Hematopoietic multipotent progenitor cell treated with erythropoietin and hydrocortisone succinate and interleukin-3 and kit ligand, for 6 days (in vitro differentiated cells): ENCODE measurements at regions not wholly inside any gene's neighbourhood (a gene's known extent, or its start where the extent isn't known, plus 50 kb on each side); places are given as distances from the start of the nearest gene placed in this dataset.
"Not testable (repeated sequence)": the region's sequence is repeated elsewhere in the genome, so short reads cannot be mapped to it uniquely, and the experiment has no call there.

ENCODE experiments used
- DNase-seq: peaks from one replicate; pipeline ENCODE4 v3.0.0-alpha.2; 2015

DNA sequence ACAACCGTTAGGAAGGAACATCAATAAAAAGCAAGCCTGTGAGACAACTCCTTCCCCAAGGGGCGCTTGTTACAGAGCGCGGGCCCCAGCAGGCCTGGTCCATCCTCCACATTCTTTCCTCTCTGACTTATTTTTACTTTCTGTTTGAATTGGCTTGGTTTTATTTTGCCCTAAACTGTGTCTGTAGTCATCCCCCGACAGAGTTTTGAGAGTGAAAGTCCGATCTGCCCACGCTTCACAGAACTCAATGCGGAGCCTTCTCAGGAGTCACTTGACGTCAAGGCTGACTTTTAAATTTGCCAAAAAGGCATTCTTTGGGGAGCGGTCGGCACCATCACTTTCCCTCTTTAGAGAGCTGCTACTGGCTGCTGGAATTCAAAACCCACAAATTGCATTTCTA lies 150.1 kb upstream of the KLF6 start:
- DNase-seq, result no peak

DNA sequence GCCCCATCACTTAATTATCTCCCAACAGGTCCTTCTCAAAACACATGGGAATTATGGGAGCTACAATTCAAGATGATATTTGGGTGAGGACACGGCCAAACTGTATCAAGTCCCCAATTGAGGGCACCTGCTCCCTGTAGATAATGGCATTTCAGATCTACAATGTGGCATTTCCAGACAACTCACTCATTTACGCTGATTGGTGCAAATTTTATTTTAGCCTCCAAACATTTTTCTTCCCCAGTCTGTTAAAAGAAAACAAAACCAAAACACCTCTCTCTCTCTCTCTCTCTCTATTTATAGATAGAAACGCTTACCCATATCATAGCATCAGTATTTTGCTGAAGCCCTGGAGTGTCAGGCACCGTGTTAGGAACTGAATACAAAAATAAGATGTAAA lies 148.7 kb upstream of the KLF6 start:
- no peak for DNase-seq

DNA sequence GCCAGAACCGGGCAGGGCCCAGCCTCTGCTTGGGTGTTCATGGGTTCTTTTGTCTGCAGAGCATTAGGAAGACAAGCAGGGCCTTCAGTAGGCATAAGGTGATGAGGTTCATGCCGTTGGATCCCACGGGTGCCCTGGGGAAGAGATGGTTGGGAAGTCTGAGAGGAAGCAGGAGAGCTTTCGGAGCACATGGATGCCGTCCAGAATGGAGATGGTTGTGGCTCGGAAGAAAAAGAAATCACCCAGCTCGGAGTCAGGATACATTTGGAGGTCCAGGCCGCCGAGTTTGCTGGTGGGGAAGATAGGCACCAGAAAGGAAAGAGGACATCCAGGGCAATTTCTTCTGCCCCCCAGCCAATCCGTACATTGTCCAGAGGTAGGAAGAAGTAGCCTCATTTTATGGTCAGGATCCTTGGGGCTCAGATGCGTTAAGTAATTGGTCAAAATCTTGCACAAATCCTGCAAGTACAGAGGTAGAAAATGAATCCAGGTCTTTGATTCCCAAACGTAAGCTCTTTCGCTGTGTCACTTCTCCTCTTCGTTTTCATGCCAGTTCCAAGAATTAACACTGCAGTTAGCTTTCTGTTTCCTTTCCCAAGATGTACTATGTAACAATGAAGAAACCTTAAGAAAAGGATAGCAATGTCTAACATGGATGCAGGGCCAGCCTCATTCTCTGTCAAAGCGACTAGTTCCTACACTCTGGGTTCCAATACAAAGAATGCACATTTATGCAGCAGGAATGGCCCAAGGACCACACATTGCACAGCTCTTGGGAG lies 147.8 kb upstream of the KLF6 start:
- DNase-seq, result no peak

DNA sequence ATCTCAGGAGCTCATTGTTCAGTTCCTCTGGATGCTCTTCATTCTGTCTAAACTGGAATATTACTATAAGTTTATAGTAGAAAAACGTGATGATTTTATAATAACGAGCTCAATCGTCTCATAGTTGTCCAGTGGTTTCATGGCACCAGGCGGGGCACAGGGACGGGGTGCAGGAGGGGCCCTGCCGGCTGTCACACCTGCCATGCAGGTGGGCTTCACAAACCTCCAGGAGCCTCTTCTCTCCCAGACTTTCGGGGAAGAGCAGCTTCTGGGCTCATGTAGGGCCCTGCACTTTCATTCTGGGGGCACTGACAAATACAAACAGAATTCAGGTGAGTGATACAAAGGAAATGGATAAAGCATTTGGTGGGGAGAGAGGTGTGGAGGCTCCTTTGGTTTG lies 146.9 kb upstream of the KLF6 start:
- DNase-seq, result no peak

DNA sequence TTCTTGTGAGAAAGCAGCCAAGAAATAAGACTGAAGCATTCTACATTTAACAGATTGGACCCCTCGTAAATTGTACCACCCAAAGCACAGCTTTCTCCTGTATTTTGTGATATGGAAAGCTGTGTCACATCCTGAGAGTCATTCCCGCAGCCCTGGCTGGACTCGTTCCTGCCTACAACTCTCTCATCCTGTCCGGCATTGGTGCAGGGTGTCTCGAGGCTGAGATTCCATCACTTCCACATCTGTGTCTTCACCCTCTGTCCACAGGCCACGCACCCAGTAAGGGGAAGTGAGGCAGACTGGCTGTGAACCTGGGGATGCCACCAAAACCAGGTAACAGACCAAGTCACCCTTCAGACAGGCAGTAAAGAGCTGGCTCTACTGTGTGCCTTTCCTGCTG lies 146.2 kb upstream of the KLF6 start:
- no peak for DNase-seq

DNA sequence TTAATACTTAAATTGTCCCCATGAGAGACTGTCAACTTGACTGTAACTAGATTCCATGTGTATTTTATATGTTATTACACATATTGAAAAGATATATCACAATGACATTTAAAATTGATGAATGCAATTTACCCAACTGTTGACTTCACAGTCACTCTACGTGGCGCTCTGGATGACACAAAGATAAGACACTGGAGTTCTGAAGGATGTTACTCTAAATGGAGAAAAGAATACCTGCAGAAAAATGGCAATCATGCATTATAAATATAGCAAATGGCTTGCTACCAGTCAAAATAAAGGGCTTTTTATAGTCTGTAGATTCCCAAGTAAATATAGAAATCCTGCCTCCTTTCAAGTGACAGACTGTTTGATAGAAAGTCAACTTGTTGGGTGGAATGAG lies 143.6 kb upstream of the KLF6 start:
- no peak for DNase-seq

DNA sequence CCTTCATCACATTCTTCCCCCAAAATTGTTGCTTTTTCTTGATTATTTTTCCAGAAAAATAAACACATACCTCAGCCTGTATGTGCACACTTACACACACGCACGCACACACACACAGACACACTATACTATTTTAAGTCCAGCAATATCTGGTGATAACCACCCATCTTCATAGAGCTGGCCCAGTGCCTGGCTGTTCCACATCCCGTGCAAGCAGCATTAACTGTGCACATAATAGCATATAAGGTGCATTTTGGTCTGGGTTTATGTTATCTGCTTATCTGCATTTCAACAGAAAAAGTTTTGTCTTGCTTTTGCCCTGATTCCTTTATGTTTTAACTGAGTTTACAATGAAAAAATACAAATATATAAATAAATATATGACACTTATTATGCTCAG lies 143.1 kb upstream of the KLF6 start:
- peak; percentile 65 for DNase-seq

DNA sequence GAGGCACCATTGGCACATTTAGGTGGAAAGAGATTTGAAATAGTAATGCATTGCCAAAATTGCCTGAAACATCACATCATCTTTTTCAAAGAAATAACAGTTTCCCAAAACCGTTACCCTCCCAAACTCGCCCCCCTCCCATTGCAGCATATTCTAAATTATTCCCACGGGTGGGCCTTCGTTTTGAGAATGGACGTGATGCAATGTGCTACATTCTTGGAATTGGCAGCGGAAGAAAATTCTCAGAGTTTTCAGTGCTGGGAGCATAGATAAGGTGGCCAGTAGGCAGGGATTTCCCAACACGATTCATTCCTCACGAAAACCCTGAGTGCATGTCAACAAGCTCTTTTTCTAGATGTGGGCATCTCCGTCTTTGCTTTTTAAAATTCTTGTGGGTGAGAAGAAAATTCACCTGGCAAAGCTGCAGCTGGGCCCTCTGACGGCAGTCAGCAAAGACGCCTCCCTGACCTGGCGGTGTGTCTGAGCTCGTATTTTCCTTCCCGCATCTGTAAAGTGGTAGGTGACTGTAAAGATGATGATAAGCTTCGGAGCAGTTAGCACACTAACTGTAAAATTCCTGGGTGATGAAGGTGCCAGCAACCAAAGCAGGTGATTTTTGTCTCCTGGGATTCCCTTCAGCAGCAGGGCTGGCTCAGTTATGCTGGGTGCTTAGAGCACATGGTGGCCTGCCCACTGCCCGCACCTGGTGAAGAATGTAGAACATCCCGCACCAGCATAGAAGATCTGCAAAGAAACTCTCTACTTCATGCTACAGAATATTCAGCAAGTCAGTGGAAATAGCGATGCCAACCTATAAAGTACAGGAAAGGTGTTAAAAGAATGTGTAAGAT lies 141.9 kb upstream of the KLF6 start:
- DNase-seq, result peak; percentile 83

DNA sequence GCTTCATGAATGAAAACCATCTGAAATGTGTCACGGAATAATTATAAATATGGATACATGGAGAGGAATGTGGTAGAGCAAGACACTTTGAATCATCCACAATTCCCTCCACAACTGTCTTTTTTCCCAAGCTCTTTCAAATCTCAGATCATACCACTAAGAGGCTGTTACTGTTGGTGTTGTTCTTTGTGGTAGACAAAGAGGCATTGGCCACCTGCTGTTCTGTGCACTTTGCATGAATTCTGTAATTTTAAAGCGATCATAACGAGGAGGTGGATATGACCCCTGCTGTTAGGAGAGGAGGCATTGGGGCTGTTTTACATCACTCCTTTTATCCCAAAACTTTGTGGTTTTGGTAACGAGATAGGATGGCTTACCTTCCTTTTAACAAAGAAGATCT lies 141.2 kb upstream of the KLF6 start:
- peak; percentile 10 for DNase-seq

DNA sequence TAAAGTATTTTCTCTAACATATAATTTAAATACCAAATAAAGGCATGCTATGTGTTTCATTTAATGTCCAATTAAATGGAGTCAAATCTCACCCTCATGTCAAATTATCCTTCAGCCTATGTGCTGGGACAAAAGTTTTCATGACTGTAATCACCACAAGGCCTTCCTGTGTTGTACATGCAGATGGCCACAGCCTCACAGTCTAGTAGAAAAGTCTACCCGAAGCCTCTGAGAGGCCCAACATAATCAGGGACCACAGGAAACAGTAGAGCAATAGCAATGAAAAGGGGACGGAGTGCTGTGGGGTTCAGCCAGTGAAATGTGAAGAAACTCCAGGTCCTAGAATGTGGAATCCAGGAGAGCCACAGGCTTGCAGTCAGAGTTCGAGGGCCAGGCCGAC lies 140.2 kb upstream of the KLF6 start:
- DNase-seq, result no peak

DNA sequence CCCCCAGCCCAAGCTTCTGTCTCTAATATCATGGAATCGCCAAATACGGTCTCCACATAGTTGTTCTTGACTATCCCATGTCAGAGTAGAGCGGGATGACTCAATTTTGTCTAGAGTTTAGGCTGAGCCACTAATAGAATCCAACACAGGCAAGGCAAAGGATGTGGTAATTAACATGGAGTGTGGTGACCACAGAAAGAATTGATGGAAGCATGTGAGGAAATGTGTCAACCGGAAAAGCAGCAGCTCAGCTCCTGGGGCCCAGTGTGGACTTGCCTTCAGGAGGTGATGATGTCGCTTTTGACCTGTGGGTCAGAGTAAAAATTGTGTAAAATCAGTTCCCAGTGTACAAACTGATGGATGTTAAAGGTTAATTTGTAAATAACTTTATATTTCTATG lies 139.3 kb upstream of the KLF6 start:
- no peak for DNase-seq

DNA sequence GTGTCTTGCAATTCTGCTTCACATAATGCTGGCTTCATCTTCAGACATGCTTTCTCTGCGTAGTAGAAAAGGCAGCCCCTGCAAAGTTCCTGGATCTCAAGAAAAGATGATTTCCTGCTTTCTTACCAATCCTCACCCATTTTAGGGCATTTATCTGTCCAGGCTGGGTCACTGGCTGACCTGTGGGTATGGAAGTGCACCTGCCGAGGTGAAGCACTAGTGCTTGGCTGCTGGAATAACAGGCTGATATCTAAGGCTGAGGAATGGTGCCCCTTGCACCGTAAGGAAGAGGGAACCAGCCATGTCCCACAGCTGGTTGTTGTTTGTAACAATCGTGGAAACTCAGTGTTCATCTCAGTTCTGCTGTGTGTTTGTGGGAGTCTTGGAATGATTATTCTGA lies 138.0 kb upstream of the KLF6 start:
- no peak for DNase-seq

DNA sequence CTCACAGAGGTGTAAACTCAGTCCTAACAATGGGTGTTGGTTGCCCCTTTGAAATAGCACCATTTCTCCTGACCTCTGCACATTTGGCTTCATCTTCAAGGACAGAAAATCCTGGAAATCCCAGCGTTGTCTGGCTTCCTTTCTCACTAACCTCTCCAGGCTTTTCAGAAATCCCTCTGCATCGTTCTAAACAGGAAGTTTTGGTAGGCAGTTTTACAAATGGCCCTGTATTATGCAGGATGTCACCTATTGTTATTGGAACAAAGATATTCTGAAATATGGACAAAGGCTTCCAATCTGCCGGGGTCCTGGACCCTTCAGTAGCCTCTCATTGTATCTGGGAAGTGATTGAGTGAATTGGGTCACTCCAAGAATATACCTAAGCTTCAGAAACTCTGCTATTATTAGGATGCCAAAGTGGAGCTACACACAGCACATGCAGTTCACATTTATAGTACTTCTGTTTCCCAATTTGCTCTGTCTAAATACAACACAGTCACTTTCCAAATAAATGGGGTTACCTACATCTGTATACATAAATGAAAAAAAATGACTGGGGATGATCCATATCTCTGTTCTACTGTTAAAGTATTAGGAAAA lies 134.8 kb upstream of the KLF6 start:
- DNase-seq, result no peak

DNA sequence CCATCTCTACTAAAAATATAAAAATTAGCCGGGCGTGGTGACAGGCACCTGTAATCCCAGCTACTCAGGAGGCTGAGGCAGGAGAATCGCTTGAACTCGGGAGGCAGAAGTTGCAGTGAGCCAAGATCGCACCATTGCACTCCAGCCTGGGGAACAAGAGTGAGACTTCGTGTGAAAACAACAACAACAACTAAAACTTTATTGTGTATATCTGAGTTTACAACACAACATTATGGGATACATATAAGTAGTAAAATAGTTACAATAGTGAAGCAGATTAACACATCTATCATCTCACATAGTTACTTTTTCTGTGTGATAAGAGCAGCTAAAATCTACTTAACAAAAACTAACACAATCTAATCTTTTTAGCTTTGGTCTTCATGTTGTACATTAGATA lies 132.4 kb upstream of the KLF6 start:
- not testable (repeated sequence) for DNase-seq

DNA sequence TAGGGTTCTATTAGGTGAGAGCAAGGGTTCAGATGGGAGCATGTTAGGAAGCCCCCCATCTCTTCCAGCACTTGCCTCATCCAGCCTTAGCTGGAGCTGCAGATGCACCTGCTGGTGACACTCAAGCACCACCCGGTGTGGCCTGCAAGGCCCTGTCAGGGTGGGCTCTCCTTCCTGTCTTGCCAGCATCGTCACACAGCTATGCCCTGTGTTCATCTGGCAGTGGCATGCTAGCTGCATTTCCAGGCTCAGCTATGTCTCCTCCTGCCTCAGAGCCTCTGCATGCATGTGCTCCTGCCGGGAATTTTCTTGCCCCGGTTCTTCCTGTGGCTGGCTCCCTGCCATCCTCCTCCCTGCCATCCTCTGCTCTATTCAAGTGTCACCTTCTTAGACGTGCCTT lies 129.7 kb upstream of the KLF6 start:
- no peak for DNase-seq

DNA sequence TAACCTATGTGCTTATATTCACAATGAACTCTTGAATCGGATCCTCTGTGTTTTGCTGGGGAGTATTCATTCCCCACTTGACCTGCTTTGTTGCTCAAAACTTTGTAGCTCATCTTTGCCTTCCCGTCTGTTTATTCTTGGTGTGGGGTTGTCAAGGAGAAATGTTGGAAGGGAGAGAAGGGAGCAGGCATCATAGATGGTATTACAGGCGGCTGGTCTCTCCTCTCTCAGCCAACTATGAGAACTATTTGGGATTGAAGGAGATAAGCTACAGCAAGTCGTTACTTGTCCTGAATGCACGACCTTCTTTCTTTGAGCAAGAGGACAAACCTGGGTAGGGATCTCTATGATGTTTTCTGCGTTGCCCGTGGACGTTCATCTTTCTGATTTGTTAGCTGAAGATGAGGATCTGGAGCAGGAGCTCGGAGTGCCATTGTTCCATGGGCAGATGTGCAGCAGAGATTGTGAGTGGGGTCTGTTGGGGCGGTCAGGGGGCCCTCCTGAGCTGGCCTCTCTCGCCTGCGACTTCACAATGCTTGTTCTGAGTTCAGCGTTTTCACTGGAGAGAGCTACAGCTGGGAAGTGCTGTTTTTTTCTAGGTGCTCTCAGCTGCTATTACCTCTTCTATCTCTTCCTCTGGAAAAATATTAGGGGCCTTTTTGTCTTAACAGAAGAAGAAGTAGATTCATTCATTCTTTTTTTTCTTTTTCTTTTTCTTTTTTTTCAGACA lies 126.9 kb upstream of the KLF6 start:
- no peak for DNase-seq

DNA sequence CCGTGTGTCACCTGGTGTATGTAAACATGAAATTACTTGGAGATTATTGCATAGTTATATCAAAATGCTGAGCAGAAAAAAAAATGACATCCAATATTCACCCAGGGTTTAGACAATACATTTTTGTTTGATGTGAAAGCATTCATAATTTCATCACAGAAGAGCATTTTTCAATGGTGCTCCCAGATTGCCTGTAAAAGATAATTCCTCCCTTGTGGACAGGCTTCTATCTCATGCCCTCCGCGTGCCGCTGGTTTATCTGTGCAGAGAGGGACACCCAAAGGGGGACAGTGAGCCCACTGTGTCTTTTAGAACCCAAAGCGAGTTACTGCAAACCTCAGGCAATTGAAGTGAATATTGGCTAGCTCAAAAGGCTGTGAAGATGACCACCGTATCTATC lies 126.2 kb upstream of the KLF6 start:
- no peak for DNase-seq

DNA sequence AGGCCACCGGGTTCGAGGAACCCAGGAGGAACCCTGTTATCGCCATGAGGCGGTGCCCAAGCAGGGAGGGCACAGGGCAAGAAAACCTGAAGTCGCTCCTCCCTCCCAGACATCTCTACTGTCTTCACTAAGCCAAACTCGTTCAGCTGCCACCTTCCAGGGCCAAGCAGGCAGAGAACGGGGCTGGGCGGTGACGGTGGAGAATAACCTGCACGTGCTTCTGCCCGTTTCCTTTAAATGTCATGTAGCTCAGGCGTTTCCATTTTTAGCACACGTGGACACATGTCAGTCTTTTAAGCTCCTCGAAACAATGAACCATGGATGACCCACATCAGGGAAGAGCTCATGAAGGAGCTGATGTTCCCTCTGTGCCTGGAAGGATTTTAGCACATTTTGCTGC lies 124.3 kb upstream of the KLF6 start:
- no peak for DNase-seq

DNA sequence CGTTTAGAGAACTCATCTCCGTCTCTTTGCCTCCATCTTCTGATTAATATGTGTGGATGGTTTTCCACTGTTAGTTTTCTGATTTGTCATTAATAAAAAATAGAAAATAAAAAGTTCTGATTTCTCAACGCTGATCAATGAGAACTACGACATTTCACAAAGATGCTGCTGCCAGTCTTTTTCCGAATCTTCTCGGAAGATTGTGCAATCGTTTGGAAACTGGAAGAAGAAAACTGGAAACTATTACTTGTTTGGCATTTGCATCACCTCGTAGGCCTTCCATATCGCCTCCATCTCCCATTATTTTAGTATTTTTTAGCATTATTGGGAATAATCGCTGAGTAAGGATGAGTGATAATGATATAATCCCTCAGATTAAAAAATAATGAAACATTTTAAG lies 123.2 kb upstream of the KLF6 start:
- no peak for DNase-seq

DNA sequence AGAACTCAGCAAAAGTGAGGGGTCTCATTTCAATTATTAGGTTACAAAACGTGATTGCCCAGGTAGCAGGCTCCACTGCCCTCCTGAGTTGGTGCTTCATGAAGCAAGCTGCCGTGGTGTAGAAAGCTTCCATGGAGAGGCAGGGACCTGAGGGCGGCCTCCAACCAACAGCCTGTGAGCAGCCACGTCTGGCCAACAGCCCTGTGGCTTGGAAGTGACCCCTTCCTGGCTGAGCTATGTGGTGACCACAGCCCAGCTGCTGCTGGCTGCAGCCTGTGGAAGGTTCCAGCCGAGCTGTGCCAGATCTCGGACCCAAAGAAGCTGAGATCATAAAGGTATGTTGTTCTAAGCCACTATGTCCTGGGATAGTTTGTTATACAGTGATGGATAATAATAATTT lies 122.5 kb upstream of the KLF6 start:
- DNase-seq, result no peak

DNA sequence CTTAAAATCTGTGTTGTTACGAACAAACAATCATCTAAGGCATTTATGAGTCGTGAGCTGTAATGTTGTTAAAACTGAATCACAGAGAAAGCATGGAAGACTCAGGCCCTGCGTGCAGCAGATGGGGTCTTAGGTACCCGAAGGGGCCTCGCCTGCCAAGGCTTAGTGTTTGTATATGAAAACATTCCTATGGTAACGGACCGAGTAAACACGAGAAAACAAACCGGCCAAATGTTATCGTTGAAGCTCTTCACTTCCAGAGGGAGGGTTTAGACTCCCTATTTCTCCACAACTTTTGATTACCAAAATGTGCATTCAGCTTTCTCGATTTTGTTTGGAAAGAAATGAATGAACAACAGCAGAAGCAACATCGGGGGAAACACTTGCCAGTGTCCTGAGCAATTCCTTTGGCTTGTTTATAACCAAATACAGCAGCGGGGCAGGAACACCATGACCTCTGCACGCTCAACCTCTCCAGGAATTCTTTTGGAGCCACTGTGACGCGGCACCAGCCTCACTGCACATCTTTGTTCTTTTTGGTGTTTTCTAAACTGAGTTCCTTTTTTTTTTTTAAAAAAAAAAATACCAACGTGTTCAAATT lies 121.6 kb upstream of the KLF6 start:
- no peak for DNase-seq

DNA sequence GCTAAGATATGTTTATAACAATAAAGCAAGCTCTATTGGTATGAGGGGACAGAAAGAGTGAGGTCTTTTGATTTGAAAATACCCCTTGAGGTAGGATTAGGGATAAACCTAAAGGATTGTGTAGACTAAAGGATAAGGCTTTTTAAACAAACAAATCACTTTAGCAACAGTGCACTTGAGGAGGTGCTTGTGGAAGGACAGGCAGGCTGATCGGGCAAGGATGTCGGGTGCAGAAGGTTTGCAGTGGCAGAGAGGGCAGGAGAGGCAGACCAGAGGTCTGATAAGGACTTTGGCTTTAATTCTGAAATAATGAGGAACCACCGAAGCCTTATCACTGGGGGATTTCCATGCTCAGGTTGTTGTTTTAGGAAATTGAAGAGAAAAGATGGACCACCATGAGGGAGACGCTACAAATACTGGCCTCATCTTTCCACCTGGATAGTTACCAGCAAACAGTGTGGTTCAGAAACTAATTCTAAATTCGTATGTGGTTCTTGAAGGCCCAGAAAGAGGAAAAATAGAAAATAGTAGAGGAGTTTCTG lies 119.5 kb upstream of the KLF6 start:
- no peak for DNase-seq
